Endothelial cell of umbilical vein (primary cell): ENCODE measurements at regions not wholly inside any gene's neighbourhood (a gene's known extent, or its start where the extent isn't known, plus 50 kb on each side); places are given as distances from the start of the nearest gene placed in this dataset.

Source experiments
- CTCF ChIP-seq, 2 donors: IDR thresholded peaks; 1 replicate in 1 of 2; 2 replicates in 1 of 2; pipeline ENCODE4 v1.5.1; 2011; ENCODE audit warnings: low read length in 2 of 2, mild to moderate bottlenecking in 2 of 2, moderate library complexity in 2 of 2, control low read depth in 1 of 2, inconsistent platforms in 1 of 2, low read depth in 1 of 2; ENCODE audit not compliant: insufficient read depth in 1 of 2; ENCODE audit errors: extremely low read depth in 1 of 2
- EZH2 ChIP-seq: IDR thresholded peaks from 2 replicates; pipeline ENCODE4 v1.6.1; 2012; ENCODE audit warnings: borderline replicate concordance, low read depth, mild to moderate bottlenecking, moderate library complexity, low read length, inconsistent platforms; ENCODE audit not compliant: severe bottlenecking
- GATA2 ChIP-seq: IDR thresholded peaks from 2 replicates; pipeline ENCODE4 v1.7.0; 2011; ENCODE audit warnings: low read depth, mild to moderate bottlenecking, moderate library complexity, mixed read lengths, low read length; ENCODE audit not compliant: insufficient read length, insufficient read depth
- MYC ChIP-seq: IDR thresholded peaks from one replicate; pipeline ENCODE4 v1.6.1; 2011; ENCODE audit warnings: mild to moderate bottlenecking, low read depth, low read length
- POLR2A ChIP-seq: IDR thresholded peaks from 2 replicates; pipeline ENCODE4 v1.6.1; 2012; ENCODE audit warnings: low read depth, mild to moderate bottlenecking, control low read depth, low read length
- TF ChIP-seq, protein P1 (sequence below): IDR thresholded peaks from 2 replicates; pipeline ENCODE4 v1.6.1; 2011; ENCODE audit not compliant: insufficient read depth, insufficient read length

DNA sequence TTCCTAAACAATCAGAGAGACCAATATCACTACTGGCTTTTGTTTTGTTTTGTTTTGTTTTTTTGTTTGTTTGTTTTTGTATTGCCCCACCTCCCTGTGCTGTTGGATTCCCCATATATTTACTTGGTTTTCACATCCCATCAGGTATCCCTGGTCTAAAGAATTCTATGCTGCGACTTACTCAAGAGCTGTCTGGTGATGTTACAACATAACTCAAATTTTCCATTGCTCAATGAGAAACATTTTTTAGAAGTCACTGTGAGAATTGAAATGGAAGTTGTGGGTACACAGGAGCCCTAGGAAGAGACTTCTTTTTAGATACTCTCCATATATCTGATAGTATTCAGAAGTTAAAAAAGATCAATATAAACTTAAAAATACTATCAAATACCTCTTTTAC is 181.4 kb downstream of the KLF5 start:
- TF ChIP-seq, protein P1, sequence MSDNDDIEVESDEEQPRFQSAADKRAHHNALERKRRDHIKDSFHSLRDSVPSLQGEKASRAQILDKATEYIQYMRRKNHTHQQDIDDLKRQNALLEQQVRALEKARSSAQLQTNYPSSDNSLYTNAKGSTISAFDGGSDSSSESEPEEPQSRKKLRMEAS, result no peak
- TF ChIP-seq POLR2A, result no peak
- no peak for TF ChIP-seq CTCF (IDR thresholded peaks at IDR 0.05; ENCODE audit: extremely low read depth in 1 of 2, insufficient read depth in 1 of 2, low read depth in 1 of 2, low read length in 2 of 2)
- TF ChIP-seq EZH2, result no peak
- TF ChIP-seq MYC, result no peak
- no peak for TF ChIP-seq GATA2
